CD4-positive, CD25-positive, alpha-beta regulatory T cell (primary cell): ENCODE measurements at regions not wholly inside any gene's neighbourhood (a gene's known extent, or its start where the extent isn't known, plus 50 kb on each side); places are given as distances from the start of the nearest gene placed in this dataset.

Experiments used
- ATAC-seq, 2 donors: fragments of 150-1000 bp; cut with Tn5 transposase; one replicate each; pipeline ENCODE4 v1.10.0; 2021; ENCODE audit warnings: low read depth in 2 of 2, moderate number of reproducible peaks in 2 of 2, moderate library complexity in 1 of 2
- DNase-seq, 3 donors: peaks; one replicate each; pipeline versions ENCODE4 v3.0.0 to v3.0.0-alpha.2; 2012 to 2022; ENCODE audit warnings: mixed read lengths in 1 of 3
- H3K27ac ChIP-seq: one replicate; pipeline ENCODE4 v1.7.0; 2013; ENCODE audit warnings: mild to moderate bottlenecking, low read length; ENCODE audit not compliant: insufficient read depth, poor library complexity, severe bottlenecking
- H3K27me3 ChIP-seq: one replicate; pipeline ENCODE4 v1.7.0; 2013; ENCODE audit warnings: low read length; ENCODE audit not compliant: control insufficient read depth, insufficient read depth
- H3K36me3 ChIP-seq: one replicate; pipeline ENCODE4 v1.7.0; 2013; ENCODE audit warnings: mild to moderate bottlenecking, low read length, moderate library complexity; ENCODE audit not compliant: control insufficient read depth, insufficient read depth
- H3K4me1 ChIP-seq: 2 replicates; pipeline ENCODE4 v1.7.0; 2013; ENCODE audit warnings: mild to moderate bottlenecking, low read length; ENCODE audit not compliant: insufficient read depth, control insufficient read depth, poor library complexity, severe bottlenecking
- H3K4me3 ChIP-seq: one replicate; pipeline ENCODE4 v1.7.0; 2013; ENCODE audit warnings: low read depth, mild to moderate bottlenecking, low read length, moderate library complexity
- H3K9me3 ChIP-seq, 2 experiments: 1 replicate in 1 of 2; 2 replicates in 1 of 2; pipeline ENCODE4 v1.7.0; 2013; ENCODE audit warnings: low read length in 2 of 2, mild to moderate bottlenecking in 1 of 2, moderate library complexity in 1 of 2; ENCODE audit not compliant: control insufficient read depth in 2 of 2
- H3K27ac Mint-ChIP-seq, 3 donors: one replicate each; pipeline ENCODE4 v1.8.0; 2020 to 2022; ENCODE audit warnings: mild to moderate bottlenecking in 3 of 3, mixed read lengths in 3 of 3, moderate library complexity in 2 of 3
- H3K27me3 Mint-ChIP-seq: one replicate; pipeline ENCODE4 v1.8.0; 2022; ENCODE audit warnings: mild to moderate bottlenecking, mixed read lengths
- H3K36me3 Mint-ChIP-seq: one replicate; pipeline ENCODE4 v1.8.0; 2020; ENCODE audit warnings: mixed read lengths
- H3K4me1 Mint-ChIP-seq, 4 donors: one replicate each; pipeline ENCODE4 v1.8.0; 2020 to 2022; ENCODE audit warnings: mixed read lengths in 4 of 4, mild to moderate bottlenecking in 1 of 4
- H3K4me3 Mint-ChIP-seq, 4 donors: one replicate each; pipeline ENCODE4 v1.8.0; 2020 to 2022; ENCODE audit warnings: mild to moderate bottlenecking in 4 of 4, mixed read lengths in 4 of 4, moderate library complexity in 3 of 4
- H3K9me3 Mint-ChIP-seq, 7 donors: one replicate each; pipeline ENCODE4 v1.8.0; 2020 to 2022; ENCODE audit warnings: mixed read lengths in 7 of 7, mild to moderate bottlenecking in 3 of 7, moderate library complexity in 2 of 7

DNA sequence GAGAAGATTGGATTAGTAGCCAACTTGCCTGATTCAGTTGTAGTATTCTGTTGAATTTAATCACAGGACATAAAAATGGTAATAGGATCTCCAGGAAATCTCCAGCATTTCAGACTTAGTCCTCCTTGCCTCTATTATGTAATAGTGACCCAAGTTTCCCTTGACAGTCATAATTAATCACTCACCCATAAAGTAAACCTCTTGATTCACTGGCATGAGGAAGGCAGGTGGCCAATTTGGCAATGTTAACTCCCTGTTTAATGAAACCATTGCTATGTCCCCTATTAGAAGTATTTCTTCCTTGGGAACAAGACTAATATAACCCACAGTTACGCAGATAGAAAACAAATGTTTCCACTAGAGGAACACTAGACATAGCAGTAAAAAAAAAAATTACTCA is 604.8 kb upstream of the CXADR start:
- H3K9me3 Mint-ChIP-seq = peaks cover 3 to 43% (median 10%) of the 10 kb centered on the region in 7 donors
- no peaks in the 10 kb centered on the region for H3K27me3 Mint-ChIP-seq
- no peak overlapping the region for H3K27ac Mint-ChIP-seq
- no peaks in the 10 kb centered on the region for H3K27me3 ChIP-seq
- no peak overlapping the region for H3K27ac ChIP-seq
- H3K4me1 ChIP-seq = no peaks in the 10 kb centered on the region
- H3K4me3 Mint-ChIP-seq = no peak overlapping the region
- H3K36me3 Mint-ChIP-seq = no peaks in the 10 kb centered on the region
- no peaks in the 10 kb centered on the region for H3K36me3 ChIP-seq
- ATAC-seq = no peak
- peaks cover 5 to 9% of the 10 kb centered on the region in 2 experiments for H3K9me3 ChIP-seq
- DNase-seq = no peak
- no peaks in the 10 kb centered on the region for H3K4me1 Mint-ChIP-seq
- H3K4me3 ChIP-seq = no peak overlapping the region

DNA sequence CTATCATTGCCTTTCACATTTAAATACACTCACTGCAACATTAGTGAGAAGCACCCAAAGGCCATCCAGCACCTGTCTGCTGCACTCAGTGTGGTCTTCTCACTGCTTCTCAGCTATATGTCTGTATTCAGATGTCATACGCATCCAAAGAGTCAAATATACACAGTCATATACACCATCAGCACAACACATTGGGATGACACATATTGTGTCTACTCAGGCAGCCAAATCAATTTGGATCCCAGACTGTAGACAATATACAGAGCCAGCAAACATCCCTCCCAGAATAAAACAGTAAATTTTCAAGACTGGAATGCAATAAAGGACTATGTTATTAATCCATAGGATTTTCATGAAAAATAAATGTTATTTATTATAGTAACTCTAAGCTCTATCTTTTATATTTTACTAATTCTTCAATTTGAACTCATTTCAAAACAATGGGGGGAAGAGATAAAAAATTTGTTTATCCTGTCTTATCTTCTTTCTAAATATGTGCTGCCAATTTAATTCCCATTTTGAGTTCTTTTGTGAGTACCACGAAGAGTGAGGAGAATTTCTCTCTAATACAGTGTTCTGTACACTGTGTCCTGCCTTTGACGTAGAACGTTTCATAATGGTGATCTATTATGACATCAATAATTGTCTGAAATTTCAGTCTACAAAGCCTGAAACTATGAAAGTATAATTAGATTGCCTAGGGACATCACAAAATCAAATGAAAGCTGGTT is 602.2 kb upstream of the CXADR start:
- no peak overlapping the region for H3K4me3 Mint-ChIP-seq
- no peak overlapping the region for H3K27ac ChIP-seq
- no peaks in the 10 kb centered on the region for H3K4me1 ChIP-seq
- no peaks in the 10 kb centered on the region for H3K27me3 ChIP-seq
- DNase-seq = no peak
- H3K4me1 Mint-ChIP-seq = no peaks in the 10 kb centered on the region
- H3K4me3 ChIP-seq = no peak overlapping the region
- no peaks in the 10 kb centered on the region for H3K36me3 Mint-ChIP-seq
- ATAC-seq = no peak
- no peaks in the 10 kb centered on the region for H3K27me3 Mint-ChIP-seq
- H3K9me3 ChIP-seq = peaks cover 6 to 9% of the 10 kb centered on the region in 2 experiments
- H3K36me3 ChIP-seq = no peaks in the 10 kb centered on the region
- H3K9me3 Mint-ChIP-seq = peaks cover 5 to 45% (median 12%) of the 10 kb centered on the region in 7 donors
- no peak overlapping the region for H3K27ac Mint-ChIP-seq

GRCh38 chr21:16911166-16911607 is 601.7 kb upstream of the CXADR start:
- H3K4me1 ChIP-seq = no peaks in the 10 kb centered on the region
- H3K27me3 Mint-ChIP-seq = no peaks in the 10 kb centered on the region
- no peak overlapping the region for H3K27ac Mint-ChIP-seq
- peaks cover 5 to 40% (median 14%) of the 10 kb centered on the region in 7 donors for H3K9me3 Mint-ChIP-seq
- no peaks in the 10 kb centered on the region for H3K36me3 ChIP-seq
- DNase-seq (no peak), ATAC-seq (no peak)
- H3K27me3 ChIP-seq = no peaks in the 10 kb centered on the region
- H3K4me3 ChIP-seq = no peak overlapping the region
- H3K4me3 Mint-ChIP-seq = no peak overlapping the region
- no peak overlapping the region for H3K27ac ChIP-seq
- H3K4me1 Mint-ChIP-seq = no peaks in the 10 kb centered on the region
- H3K9me3 ChIP-seq = peaks cover 6 to 9% of the 10 kb centered on the region in 2 experiments
- no peaks in the 10 kb centered on the region for H3K36me3 Mint-ChIP-seq

GRCh38 chr21:16912075-16912474 is 600.8 kb upstream of the CXADR start:
- Histone ChIP-seq H3K9me3 (peaks cover 6 to 9% of the 10 kb centered on the region in 2 experiments), H3K27me3 (no peaks in the 10 kb centered on the region), H3K4me1 (no peaks in the 10 kb centered on the region), H3K27ac (no peak overlapping the region), H3K4me3 (no peak overlapping the region), H3K36me3 (no peaks in the 10 kb centered on the region)
- no peaks in the 10 kb centered on the region for H3K4me1 Mint-ChIP-seq
- DNase-seq (no peak), ATAC-seq (no peak)
- peaks cover 2 to 35% (median 15%) of the 10 kb centered on the region in 7 donors for H3K9me3 Mint-ChIP-seq
- H3K36me3 Mint-ChIP-seq = no peaks in the 10 kb centered on the region
- H3K27me3 Mint-ChIP-seq = no peaks in the 10 kb centered on the region
- no peak overlapping the region for H3K27ac Mint-ChIP-seq
- no peak overlapping the region for H3K4me3 Mint-ChIP-seq

DNA sequence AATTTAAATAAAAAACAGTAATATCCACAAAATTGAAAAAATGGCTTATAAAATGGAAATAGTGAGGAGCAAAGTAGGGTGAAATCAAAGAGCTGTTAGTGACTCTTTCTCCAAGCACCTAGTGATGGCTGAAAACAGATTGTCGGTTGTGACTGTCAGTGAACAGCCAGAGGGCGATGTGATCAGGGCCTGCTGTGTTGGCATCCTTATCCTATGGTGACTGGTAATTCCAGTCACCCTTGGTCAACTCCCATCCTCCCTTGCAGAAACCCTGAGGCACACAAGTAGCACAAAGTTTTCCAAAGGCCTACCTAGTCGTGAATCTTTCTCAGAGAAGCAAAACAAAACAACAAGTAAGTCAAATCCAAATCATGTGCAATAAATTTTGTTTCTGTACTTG is 599.8 kb upstream of the CXADR start:
- Mint-ChIP-seq H3K4me1 (no peaks in the 10 kb centered on the region), H3K36me3 (no peaks in the 10 kb centered on the region), H3K4me3 (no peak overlapping the region), H3K27me3 (no peaks in the 10 kb centered on the region), H3K27ac (no peak overlapping the region), H3K9me3 (peaks cover 0 to 30% (median 11%) of the 10 kb centered on the region in 7 donors)
- no peaks in the 10 kb centered on the region for H3K36me3 ChIP-seq
- H3K27ac ChIP-seq = no peak overlapping the region
- no peak overlapping the region for H3K4me3 ChIP-seq
- H3K4me1 ChIP-seq = no peaks in the 10 kb centered on the region
- peaks cover 4 to 9% of the 10 kb centered on the region in 2 experiments for H3K9me3 ChIP-seq
- ATAC-seq (no peak), DNase-seq (no peak)
- no peaks in the 10 kb centered on the region for H3K27me3 ChIP-seq

DNA sequence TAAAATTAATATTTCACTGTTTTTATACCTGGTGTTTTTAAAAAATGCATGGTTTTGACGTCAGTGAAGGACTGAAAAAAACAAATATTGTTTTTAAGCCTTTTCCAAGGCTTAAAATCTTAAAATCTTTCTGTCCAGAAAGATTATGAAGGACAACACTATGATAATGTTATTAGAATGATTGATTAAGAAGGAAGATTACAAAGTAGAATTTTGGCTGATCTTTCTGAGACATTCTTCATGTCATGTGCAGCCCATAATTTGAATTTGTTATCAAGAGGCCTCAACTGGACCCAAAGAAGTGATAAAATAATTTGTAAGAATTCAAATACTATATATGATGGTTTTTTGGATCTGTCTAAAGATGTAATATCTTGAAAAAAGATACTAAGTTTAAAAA is 584.4 kb upstream of the CXADR start:
- Mint-ChIP-seq H3K27ac (no peak overlapping the region), H3K4me3 (no peak overlapping the region), H3K27me3 (no peaks in the 10 kb centered on the region), H3K4me1 (no peaks in the 10 kb centered on the region), H3K9me3 (peaks cover 0 to 11% (median 6%) of the 10 kb centered on the region in 7 donors), H3K36me3 (no peaks in the 10 kb centered on the region)
- Histone ChIP-seq H3K4me3 (no peak overlapping the region), H3K27me3 (no peaks in the 10 kb centered on the region), H3K9me3 (no peaks in the 10 kb centered on the region), H3K27ac (no peak overlapping the region), H3K4me1 (no peaks in the 10 kb centered on the region), H3K36me3 (no peaks in the 10 kb centered on the region)
- no peak for ATAC-seq
- DNase-seq = no peak

- ATAC-seq (no peak), DNase-seq (no peak)
- no peak overlapping the region for H3K4me3 ChIP-seq
- Mint-ChIP-seq H3K9me3 (peaks cover 0 to 16% (median 6%) of the 10 kb centered on the region in 7 donors), H3K27ac (no peak overlapping the region), H3K4me3 (no peak overlapping the region), H3K36me3 (no peaks in the 10 kb centered on the region), H3K27me3 (no peaks in the 10 kb centered on the region), H3K4me1 (no peaks in the 10 kb centered on the region)
- no peaks in the 10 kb centered on the region for H3K9me3 ChIP-seq
- no peak overlapping the region for H3K27ac ChIP-seq
- no peaks in the 10 kb centered on the region for H3K27me3 ChIP-seq
- H3K4me1 ChIP-seq = no peaks in the 10 kb centered on the region
- H3K36me3 ChIP-seq = no peaks in the 10 kb centered on the region
Measured at GRCh38 chr21:16932314-16932713, 580.5 kb upstream of the CXADR start.

GRCh38 chr21:16942703-16943102 is 570.1 kb upstream of the CXADR start:
- peak overlapping the region in 1 of 3 donors; percentile 46 for H3K27ac Mint-ChIP-seq
- H3K27ac ChIP-seq = no peak overlapping the region
- peaks cover 2 to 30% (median 5%) of the 10 kb centered on the region in 7 donors for H3K9me3 Mint-ChIP-seq
- no peaks in the 10 kb centered on the region for H3K4me1 Mint-ChIP-seq
- ATAC-seq (no peak), DNase-seq (no peak)
- H3K36me3 ChIP-seq = no peaks in the 10 kb centered on the region
- H3K27me3 ChIP-seq = no peaks in the 10 kb centered on the region
- no peaks in the 10 kb centered on the region for H3K4me1 ChIP-seq
- H3K4me3 ChIP-seq = no peak overlapping the region
- no peaks in the 10 kb centered on the region for H3K27me3 Mint-ChIP-seq
- no peaks in the 10 kb centered on the region for H3K9me3 ChIP-seq
- H3K36me3 Mint-ChIP-seq = no peaks in the 10 kb centered on the region
- no peak overlapping the region for H3K4me3 Mint-ChIP-seq
